Erythroblast (primary cell): ENCODE measurements at regions not wholly inside any gene's neighbourhood (a gene's known extent, or its start where the extent isn't known, plus 50 kb on each side); places are given as distances from the start of the nearest gene placed in this dataset.

Experiments
- GATA1 ChIP-seq: IDR thresholded peaks from 2 replicates; pipeline ENCODE4 v1.6.1; 2011; ENCODE audit warnings: low read depth, mild to moderate bottlenecking, control low read depth, low read length, moderate library complexity
- POLR2A ChIP-seq: IDR thresholded peaks from 2 replicates; pipeline ENCODE4 v1.6.1; 2011; ENCODE audit warnings: mild to moderate bottlenecking, low read length

DNA sequence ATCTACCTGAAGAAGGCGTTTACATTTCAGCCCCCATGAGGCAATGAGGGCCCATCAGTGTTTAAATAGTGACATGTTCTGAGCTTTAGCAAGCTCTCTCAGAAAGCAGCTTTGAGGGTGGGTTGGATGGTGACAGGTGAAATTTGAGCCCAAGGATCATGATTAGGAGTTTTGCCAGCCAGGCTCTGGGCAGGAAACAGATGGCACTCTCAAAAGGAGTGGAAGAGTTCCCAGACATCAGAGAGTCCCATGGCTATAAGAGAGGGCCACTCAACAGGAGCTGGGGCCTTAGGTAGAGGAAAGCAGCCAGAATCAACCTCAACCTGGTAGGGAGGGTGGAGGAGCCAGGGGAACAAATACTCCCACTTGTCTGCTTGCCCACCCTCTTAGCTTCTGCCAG, 499.8 kb downstream of the MID1IP1 start:
- no peak for TF ChIP-seq POLR2A
- no peak for TF ChIP-seq GATA1
